SK-N-SH treated with all-trans-retinoic acid at 6 μM for 48 hours (cell line): ENCODE measurements at regions not wholly inside any gene's neighbourhood (a gene's known extent, or its start where the extent isn't known, plus 50 kb on each side); places are given as distances from the start of the nearest gene placed in this dataset.
A peak's percentile ranks its signal among the peaks of the same experiment; 100 is the strongest.

Experiments used
- ATAC-seq: fragments of 200-7000 bp; cut with Tn5 transposase; 3 replicates; pipeline ENCODE4 v1.9.1; 2020; ENCODE audit warnings: mild to moderate bottlenecking, moderate library complexity
- ARNTL ChIP-seq: fragments of 450-650 bp; formaldehyde crosslinking; IDR thresholded peaks from 2 replicates; pipeline ENCODE4 v1.5.0; 2020; ENCODE audit warnings: low read depth, mild to moderate bottlenecking, moderate library complexity, borderline replicate concordance
- CSDC2 ChIP-seq: fragments of 250-450 bp; sonication (Bioruptor Pico); IDR thresholded peaks from 2 replicates; pipeline ENCODE4 v1.5.0; 2020; ENCODE audit warnings: mild to moderate bottlenecking, moderate library complexity
- ESRRG ChIP-seq: fragments of 250-450 bp; sonication (Bioruptor Pico); IDR thresholded peaks from 2 replicates; pipeline ENCODE4 v1.6.1; 2021; ENCODE audit warnings: mild to moderate bottlenecking
- ISL1 ChIP-seq: fragments of 250-450 bp; sonication (Bioruptor Pico); IDR thresholded peaks from 2 replicates; pipeline ENCODE4 v2.1.2; 2022; ENCODE audit warnings: mild to moderate bottlenecking, moderate library complexity
- OSR1 ChIP-seq: fragments of 250-450 bp; sonication (Bioruptor Pico); IDR thresholded peaks from 2 replicates; pipeline ENCODE4 v1.8.0; 2022; ENCODE audit warnings: moderate library complexity, mild to moderate bottlenecking, inconsistent platforms
- PATZ1 ChIP-seq: fragments of 250-450 bp; sonication (Bioruptor Pico); IDR thresholded peaks from 2 replicates; pipeline ENCODE4 v1.8.0; 2020; ENCODE audit warnings: mild to moderate bottlenecking, moderate library complexity, borderline replicate concordance
- POU6F1 ChIP-seq: fragments of 250-450 bp; sonication (Bioruptor Pico); IDR thresholded peaks from 2 replicates; pipeline ENCODE4 v1.8.0; 2021; ENCODE audit warnings: low read depth, mild to moderate bottlenecking, moderate library complexity, borderline replicate concordance
- PPARA ChIP-seq: fragments of 250-450 bp; sonication (Bioruptor Pico); IDR thresholded peaks from 2 replicates; pipeline ENCODE4 v1.5.0; 2020; ENCODE audit warnings: mild to moderate bottlenecking, borderline replicate concordance
- RARB ChIP-seq: fragments of 250-450 bp; sonication (Bioruptor Pico); IDR thresholded peaks from 2 replicates; pipeline ENCODE4 v1.8.0; 2021; ENCODE audit warnings: mild to moderate bottlenecking, moderate library complexity
- SNAI2 ChIP-seq: fragments of 250-450 bp; sonication (Bioruptor Pico); IDR thresholded peaks from 2 replicates; pipeline ENCODE4 v1.5.0; 2020; ENCODE audit warnings: mild to moderate bottlenecking, moderate library complexity
- TCF4 ChIP-seq: fragments of 250-450 bp; sonication (Bioruptor Pico); IDR thresholded peaks from 2 replicates; pipeline ENCODE4 v1.8.0; 2021; ENCODE audit warnings: mild to moderate bottlenecking, moderate library complexity, borderline replicate concordance
- TOX ChIP-seq: fragments of 250-450 bp; sonication (Bioruptor Pico); IDR thresholded peaks from 2 replicates; pipeline ENCODE4 v1.8.0; 2021; ENCODE audit warnings: mild to moderate bottlenecking, moderate library complexity, borderline replicate concordance
- TSHZ2 ChIP-seq: fragments of 250-450 bp; sonication (Bioruptor Pico); IDR thresholded peaks from 2 replicates; pipeline ENCODE4 v1.5.0; 2020; ENCODE audit warnings: mild to moderate bottlenecking, moderate library complexity
- ZC3H10 ChIP-seq: fragments of 250-450 bp; sonication (Bioruptor Pico); IDR thresholded peaks from 2 replicates; pipeline ENCODE4 v1.5.1; 2021; ENCODE audit warnings: mild to moderate bottlenecking, moderate library complexity
- ZFP3 ChIP-seq: fragments of 250-450 bp; sonication (Bioruptor Pico); IDR thresholded peaks from 2 replicates; pipeline ENCODE4 v1.5.0; 2020; ENCODE audit warnings: mild to moderate bottlenecking, moderate library complexity
- ZFP30 ChIP-seq: fragments of 450-650 bp; formaldehyde crosslinking; IDR thresholded peaks from 2 replicates; pipeline ENCODE4 v1.5.0; 2022; ENCODE audit warnings: mild to moderate bottlenecking, moderate library complexity
- ZNF70 ChIP-seq: fragments of 450-650 bp; formaldehyde crosslinking; IDR thresholded peaks from 2 replicates; pipeline ENCODE4 v1.5.0; 2020; ENCODE audit warnings: mild to moderate bottlenecking, moderate library complexity
- ZNF8 ChIP-seq: fragments of 450-650 bp; formaldehyde crosslinking; IDR thresholded peaks from 2 replicates; pipeline ENCODE4 v1.5.0; 2020; ENCODE audit warnings: mild to moderate bottlenecking, moderate library complexity
- TF ChIP-seq, protein P1 (sequence below): fragments of 250-450 bp; sonication (Bioruptor Pico); IDR thresholded peaks from 2 replicates; pipeline ENCODE4 v1.5.1; 2020; ENCODE audit warnings: low read depth, mild to moderate bottlenecking, moderate library complexity
- TF ChIP-seq, protein P2 (sequence below): fragments of 250-450 bp; sonication (Bioruptor Pico); IDR thresholded peaks from 2 replicates; pipeline ENCODE4 v1.5.1; 2021; ENCODE audit warnings: mild to moderate bottlenecking, moderate library complexity

GRCh38 chr13:33723772-33724435, 94.0 kb upstream of the RFC3 start:
- ATAC-seq, result peak; percentile 98
- TF ChIP-seq ZFP3 (CRISPR knock-in tag) (no peak), CSDC2 (CRISPR knock-in tag) (no peak), ZFP30 (CRISPR knock-in tag) (no peak), ARNTL (no peak), PPARA (CRISPR knock-in tag) (no peak), ZNF8 (CRISPR knock-in tag) (no peak), OSR1 (no peak), TCF4 (no peak), ESRRG (CRISPR knock-in tag) (no peak), RARB (CRISPR knock-in tag) (no peak), ZNF70 (no peak), POU6F1 (CRISPR knock-in tag) (no peak), SNAI2 (CRISPR knock-in tag) (no peak), TSHZ2 (CRISPR knock-in tag) (no peak), ISL1 (CRISPR knock-in tag) (no peak), PATZ1 (no peak)
- TF ChIP-seq, protein P1, sequence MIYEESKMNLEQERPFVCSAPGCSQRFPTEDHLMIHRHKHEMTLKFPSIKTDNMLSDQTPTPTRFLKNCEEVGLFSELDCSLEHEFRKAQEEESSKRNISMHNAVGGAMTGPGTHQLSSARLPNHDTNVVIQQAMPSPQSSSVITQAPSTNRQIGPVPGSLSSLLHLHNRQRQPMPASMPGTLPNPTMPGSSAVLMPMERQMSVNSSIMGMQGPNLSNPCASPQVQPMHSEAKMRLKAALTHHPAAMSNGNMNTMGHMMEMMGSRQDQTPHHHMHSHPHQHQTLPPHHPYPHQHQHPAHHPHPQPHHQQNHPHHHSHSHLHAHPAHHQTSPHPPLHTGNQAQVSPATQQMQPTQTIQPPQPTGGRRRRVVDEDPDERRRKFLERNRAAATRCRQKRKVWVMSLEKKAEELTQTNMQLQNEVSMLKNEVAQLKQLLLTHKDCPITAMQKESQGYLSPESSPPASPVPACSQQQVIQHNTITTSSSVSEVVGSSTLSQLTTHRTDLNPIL (CRISPR knock-in tag), result no peak
- TF ChIP-seq, protein P2, sequence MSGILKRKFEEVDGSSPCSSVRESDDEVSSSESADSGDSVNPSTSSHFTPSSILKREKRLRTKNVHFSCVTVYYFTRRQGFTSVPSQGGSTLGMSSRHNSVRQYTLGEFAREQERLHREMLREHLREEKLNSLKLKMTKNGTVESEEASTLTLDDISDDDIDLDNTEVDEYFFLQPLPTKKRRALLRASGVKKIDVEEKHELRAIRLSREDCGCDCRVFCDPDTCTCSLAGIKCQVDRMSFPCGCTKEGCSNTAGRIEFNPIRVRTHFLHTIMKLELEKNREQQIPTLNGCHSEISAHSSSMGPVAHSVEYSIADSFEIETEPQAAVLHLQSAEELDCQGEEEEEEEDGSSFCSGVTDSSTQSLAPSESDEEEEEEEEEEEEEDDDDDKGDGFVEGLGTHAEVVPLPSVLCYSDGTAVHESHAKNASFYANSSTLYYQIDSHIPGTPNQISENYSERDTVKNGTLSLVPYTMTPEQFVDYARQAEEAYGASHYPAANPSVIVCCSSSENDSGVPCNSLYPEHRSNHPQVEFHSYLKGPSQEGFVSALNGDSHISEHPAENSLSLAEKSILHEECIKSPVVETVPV, result no peak

DNA sequence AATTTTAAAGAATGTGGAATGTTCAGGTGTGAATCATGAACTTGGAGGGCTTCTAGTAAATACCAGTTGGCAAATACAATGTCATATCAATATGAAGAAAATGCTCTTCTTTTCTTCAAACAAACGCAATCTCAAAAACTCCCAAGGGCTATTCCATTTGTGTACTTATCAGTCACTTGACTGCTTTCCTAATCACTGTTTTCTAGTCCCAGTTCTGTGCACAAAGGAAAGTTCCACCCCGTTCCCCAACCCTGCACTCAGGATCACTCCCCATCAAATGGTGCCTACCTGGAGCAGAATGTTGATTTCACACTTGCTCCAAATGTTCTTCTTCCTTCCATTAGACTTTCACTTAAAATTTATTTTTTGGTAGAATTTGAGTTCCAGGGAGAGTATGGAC, 92.6 kb upstream of the RFC3 start:
- TF ChIP-seq, protein P1 (CRISPR knock-in tag), result no peak
- TF ChIP-seq ZC3H10 (CRISPR knock-in tag) (no peak), ARNTL (no peak), CSDC2 (CRISPR knock-in tag) (no peak), ZFP30 (CRISPR knock-in tag) (no peak), OSR1 (no peak), TOX (CRISPR knock-in tag) (no peak), RARB (CRISPR knock-in tag) (no peak), ESRRG (CRISPR knock-in tag) (no peak)
- TF ChIP-seq, protein P2, result no peak
- TF ChIP-seq, all 23 proteins: peak for 0
- ATAC-seq, result no peak
